ENCODE measurements at regions not wholly inside any gene's neighbourhood (a gene's known extent, or its start where the extent isn't known, plus 50 kb on each side); places are given as distances from the start of the nearest gene placed in this dataset.

DNA sequence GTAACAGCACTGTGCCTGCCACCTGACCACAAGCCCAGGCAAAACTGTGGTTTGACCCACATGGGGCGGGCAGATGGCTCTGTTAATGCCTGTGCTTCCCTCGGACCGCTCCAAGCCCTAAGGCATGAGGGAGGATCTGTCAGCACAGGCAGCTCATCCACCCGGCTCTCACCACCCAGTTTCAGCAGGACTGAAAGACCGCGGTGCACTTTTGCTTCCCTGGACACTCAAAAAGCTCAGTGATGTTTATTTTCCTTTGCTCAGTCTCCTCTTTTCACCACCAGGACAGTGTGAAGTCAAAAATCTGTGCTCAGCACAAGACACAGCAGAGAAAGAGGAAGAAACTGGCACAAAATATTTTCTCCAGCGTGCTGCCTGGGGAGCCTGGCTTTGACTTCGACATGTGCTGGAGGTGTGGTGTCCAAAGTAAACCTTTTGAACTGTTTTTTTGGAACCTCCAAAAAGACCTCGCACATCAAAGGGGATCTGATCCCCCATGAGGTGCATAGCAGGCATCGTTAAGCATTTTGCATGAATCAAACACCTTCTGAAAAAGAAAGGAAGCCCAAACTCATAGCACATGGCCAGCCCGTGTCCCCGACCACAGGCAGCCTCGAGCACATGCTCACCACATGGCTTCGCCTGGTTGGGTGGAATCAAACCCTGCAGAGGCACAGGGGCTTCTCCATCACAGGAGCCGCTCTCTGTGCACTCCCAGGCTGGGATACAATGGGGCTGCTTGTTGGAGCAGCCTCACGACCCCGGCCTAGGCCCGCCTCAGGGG lies 441.7 kb upstream of the JARID2 start:
- DNase-seq (ENCODE audit: low read depth) = no peak

DNA sequence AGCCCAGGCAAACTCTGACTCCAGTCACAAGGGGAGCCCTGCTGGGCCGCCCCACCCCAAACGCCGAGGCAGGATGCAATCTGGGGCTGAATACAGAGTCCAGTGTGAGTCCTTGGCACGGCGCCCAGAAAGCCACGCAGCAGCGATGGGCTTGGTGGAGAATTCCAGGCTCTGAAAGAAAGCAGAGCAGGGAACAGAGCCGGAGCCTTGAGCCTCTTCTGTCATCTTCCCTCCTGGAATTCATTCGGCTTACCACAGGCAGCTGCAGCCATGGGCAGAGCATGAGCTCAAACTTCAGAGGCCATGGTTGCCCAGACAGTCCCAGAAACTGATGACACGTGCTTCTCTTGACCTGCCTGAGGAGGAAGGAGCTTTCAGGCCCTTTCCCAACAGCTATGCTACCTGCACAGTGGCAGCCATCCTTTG lies 441.1 kb upstream of the JARID2 start:
- DNase-seq (ENCODE audit: low read depth) = peak; percentile 87
- TF ChIP-seq, protein P1, sequence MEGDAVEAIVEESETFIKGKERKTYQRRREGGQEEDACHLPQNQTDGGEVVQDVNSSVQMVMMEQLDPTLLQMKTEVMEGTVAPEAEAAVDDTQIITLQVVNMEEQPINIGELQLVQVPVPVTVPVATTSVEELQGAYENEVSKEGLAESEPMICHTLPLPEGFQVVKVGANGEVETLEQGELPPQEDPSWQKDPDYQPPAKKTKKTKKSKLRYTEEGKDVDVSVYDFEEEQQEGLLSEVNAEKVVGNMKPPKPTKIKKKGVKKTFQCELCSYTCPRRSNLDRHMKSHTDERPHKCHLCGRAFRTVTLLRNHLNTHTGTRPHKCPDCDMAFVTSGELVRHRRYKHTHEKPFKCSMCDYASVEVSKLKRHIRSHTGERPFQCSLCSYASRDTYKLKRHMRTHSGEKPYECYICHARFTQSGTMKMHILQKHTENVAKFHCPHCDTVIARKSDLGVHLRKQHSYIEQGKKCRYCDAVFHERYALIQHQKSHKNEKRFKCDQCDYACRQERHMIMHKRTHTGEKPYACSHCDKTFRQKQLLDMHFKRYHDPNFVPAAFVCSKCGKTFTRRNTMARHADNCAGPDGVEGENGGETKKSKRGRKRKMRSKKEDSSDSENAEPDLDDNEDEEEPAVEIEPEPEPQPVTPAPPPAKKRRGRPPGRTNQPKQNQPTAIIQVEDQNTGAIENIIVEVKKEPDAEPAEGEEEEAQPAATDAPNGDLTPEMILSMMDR (conservative IDR thresholded peaks at IDR 0.05; ENCODE audit: control insufficient read depth, insufficient read depth, low read depth, low read length) = no peak
- no peak overlapping the region for H3K4me3 ChIP-seq (ENCODE audit: control insufficient read depth, low read depth, low read length)

More for the DNA sequence above, 441.7 kb upstream of the JARID2 start:
- TF ChIP-seq, protein P1 (conservative IDR thresholded peaks at IDR 0.05; ENCODE audit: control insufficient read depth, insufficient read depth, low read depth, low read length) = no peak
- H3K4me3 ChIP-seq (ENCODE audit: control insufficient read depth, low read depth, low read length) = no peak overlapping the region

DNA sequence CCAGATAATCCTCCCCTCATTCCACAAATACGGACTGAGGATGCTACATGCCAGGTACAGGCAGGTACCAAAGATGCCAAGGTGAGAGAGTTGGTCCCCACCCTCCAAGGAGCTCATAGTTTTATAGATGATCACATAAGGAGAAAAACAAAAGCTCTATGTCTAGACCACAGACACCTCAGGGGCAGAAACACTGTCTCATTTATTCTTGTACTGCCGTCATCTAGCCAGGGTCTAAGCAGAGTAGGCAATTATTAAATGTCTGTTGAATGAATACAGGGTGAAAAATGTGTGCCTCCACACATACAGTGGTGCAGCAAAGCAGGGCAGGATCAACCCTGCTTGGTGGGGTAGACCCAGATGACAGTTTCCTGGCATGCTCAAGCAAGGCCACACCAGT lies 439.8 kb upstream of the JARID2 start:
- TF ChIP-seq, protein P1 (conservative IDR thresholded peaks at IDR 0.05; ENCODE audit: control insufficient read depth, insufficient read depth, low read depth, low read length) = no peak
- DNase-seq (ENCODE audit: low read depth) = no peak

GRCh38 chr6:14807130-14807529 lies 438.7 kb upstream of the JARID2 start:
- TF ChIP-seq, protein P1 (conservative IDR thresholded peaks at IDR 0.05; ENCODE audit: control insufficient read depth, insufficient read depth, low read depth, low read length) = no peak
- H3K4me3 ChIP-seq (ENCODE audit: control insufficient read depth, low read depth, low read length) = no peak overlapping the region
- peak; percentile 24 for DNase-seq (ENCODE audit: low read depth)

More for the DNA sequence above, 439.8 kb upstream of the JARID2 start:
- H3K4me3 ChIP-seq (ENCODE audit: control insufficient read depth, low read depth, low read length) = no peak overlapping the region

GRCh38 chr6:14807971-14808370 lies 437.9 kb upstream of the JARID2 start:
- H3K4me3 ChIP-seq (ENCODE audit: control insufficient read depth, low read depth, low read length) = no peak overlapping the region
- TF ChIP-seq, protein P1 (conservative IDR thresholded peaks at IDR 0.05; ENCODE audit: control insufficient read depth, insufficient read depth, low read depth, low read length) = no peak
- no peak for DNase-seq (ENCODE audit: low read depth)

- H3K4me3 ChIP-seq (ENCODE audit: control insufficient read depth, low read depth, low read length) = no peak overlapping the region
- TF ChIP-seq, protein P1 (conservative IDR thresholded peaks at IDR 0.05; ENCODE audit: control insufficient read depth, insufficient read depth, low read depth, low read length) = no peak
- no peak for DNase-seq (ENCODE audit: low read depth)
Observed at GRCh38 chr6:14810021-14810420, 435.8 kb upstream of the JARID2 start.

Measured in fibroblast of mammary gland (primary cell).